ENCODE measurements at regions not wholly inside any gene's neighbourhood (a gene's known extent, or its start where the extent isn't known, plus 50 kb on each side); places are given as distances from the start of the nearest gene placed in this dataset.
A peak's percentile ranks its signal among the peaks of the same experiment; 100 is the strongest.
"Not testable (repeated sequence)": the region's sequence is repeated elsewhere in the genome, so short reads cannot be mapped to it uniquely, and the experiment has no call there.

DNA sequence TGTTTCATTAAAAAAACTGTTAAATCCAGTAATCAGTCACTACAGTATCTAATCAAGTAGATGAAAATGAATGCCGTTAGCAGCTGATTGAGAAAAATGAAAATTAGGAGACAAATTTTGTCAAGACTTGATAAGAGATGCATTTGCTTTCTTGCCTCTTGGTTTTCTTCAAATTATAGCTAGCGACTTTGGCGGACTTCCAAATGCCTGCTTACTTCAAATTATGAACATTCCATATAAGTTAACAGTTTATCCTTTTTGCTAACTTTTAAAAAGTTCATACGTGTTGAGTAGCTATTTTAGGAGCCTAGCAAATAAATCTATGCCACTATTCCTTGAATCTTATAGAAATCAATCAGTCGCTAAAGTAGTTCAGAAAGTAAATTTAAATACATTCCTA, 58.8 kb downstream of the PPP4R3C start:
- ATAC-seq = no peak
- intact Hi-C loops (cut with DNase I) = no loop called here
- DNase-seq (ENCODE audit: low spot score) = no peak

DNA sequence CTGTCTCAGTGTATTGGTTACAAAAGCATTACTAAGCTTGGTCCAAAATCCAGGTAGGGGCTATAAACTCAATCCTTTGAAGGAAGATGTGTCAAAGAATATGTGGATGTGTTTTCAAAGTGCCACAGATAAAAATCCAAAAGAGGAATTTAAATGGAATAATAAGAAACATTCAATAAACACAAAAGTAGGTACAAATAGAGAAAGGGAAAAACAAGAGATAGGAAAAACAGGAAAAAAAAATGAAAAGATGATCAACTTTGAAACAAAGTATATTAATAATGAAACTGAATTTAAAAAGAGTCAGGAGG, 64.0 kb downstream of the PPP4R3C start:
- intact Hi-C loops (cut with DNase I) = no loop called here
- ATAC-seq = no peak
- no peak for DNase-seq (ENCODE audit: low spot score)

DNA sequence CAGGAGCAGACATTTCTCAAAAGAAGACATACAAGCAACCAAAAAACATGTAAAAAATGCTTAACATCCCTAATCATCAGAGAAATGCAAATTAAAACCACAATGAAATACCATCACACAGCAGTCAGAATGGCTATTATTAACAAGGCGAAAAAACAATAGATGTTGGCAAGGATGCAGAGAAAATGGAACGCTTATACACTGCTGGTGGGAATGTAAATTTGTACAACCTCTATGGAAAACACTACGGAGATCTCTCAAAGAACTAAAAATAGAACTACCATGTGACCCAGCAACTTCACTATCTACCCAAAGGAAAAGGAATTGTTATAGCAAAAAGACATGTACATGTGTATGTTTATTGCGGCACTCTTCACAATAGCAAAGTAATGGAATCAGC, 71.5 kb downstream of the PPP4R3C start:
- DNase-seq (ENCODE audit: low spot score) (no peak), ATAC-seq (no peak)
- intact Hi-C loops (cut with DNase I) = no loop called here

DNA sequence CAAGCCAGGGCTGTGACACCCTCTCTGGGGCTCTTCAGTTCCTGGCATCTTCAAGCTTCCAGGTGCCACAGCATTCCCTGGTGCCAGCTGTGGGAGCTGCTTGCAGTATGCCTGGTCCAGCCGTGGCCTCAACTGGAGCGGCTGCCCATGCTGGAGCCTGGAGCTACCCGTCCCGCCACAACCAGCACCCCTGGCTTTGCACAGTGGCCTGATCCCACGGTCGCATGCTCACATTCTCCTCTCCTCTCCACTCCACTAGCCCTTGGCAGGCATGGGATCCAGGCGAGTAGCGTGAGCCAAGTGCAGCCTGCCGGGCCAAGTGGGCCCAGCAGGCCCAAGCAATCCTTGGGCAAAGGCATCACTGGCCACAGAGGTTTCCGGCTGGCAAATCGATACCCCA, 81.7 kb downstream of the PPP4R3C start:
- no peak for DNase-seq (ENCODE audit: low spot score)
- peak; percentile 34 for ATAC-seq
- intact Hi-C loops (cut with DNase I) = no loop called here

DNA sequence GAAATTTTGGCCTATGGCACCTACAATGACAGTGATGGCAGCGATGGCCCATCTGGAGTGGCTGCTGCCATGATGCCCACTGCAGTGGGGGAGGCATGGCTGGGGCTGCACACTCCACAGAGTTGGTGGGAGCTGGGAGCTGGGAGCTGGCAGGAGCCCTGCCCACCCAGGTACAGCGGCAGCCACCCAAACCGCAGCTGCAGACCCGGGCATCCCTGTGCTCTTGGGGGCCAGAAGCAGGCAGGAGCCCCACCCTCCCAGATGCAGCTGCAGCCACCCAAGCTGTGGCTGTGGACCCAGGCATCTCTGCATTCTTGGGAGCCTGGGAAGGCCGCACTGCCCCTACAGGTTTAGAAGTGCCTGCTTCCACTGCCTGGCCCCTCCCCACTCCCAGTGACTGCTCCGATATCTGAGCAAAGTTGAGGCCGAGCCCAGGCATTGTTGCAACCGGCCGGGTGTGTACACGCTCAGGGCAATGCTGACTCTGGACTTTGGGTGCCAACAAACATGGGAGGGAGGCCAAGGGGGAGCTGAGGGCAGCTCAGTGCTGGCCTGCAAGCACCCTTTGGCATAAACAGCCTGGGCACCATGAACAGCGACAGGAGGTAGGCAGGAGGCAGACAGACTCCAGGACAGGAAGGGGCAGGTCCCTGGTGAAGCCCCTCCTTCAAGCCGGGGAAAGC, 82.8 kb downstream of the PPP4R3C start:
- intact Hi-C loops (cut with DNase I) = no loop called here
- ATAC-seq (peak; percentile 52), DNase-seq (ENCODE audit: low spot score) (no peak)

DNA sequence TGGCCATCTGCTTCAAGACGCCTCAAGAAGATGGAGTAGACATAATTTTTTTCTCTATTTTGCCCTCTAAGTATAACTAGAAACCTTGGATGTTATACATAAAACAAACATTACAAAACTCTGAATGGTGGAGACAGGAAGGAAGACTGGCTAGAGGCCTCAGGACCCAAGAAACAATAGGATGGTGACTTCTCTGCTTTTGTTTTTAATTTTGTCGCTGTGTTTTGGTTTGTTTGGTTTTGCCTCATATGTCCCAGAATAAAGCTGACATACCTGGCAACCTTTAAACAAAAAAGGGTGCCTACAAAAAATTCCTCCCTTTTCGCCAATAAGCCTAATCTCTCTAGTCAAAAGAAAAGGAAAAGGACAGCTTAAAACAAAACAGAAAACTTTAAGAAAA, 109.1 kb downstream of the PPP4R3C start:
- intact Hi-C loops (cut with DNase I) = no loop called here
- ATAC-seq (no peak), DNase-seq (ENCODE audit: low spot score) (no peak)

DNA sequence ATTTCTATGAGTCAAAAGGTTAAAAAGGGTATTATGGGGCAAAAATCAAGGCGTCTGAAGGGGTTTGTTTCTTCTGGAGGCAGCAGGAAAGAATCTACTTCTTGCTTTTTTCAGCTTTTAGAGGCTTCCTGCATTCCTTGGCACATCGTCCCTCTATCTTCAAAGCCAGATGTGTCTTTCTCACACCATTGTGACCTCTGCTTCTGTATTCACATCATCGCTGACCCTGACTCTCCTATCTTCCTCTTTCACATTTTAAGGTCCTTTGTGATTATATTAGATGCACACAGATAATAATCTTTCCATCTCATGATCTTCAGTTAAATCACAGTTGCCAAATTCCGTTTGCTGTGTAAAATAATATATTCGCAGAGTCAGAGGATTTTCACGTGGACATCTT, 112.7 kb downstream of the PPP4R3C start:
- ATAC-seq = no peak

DNA sequence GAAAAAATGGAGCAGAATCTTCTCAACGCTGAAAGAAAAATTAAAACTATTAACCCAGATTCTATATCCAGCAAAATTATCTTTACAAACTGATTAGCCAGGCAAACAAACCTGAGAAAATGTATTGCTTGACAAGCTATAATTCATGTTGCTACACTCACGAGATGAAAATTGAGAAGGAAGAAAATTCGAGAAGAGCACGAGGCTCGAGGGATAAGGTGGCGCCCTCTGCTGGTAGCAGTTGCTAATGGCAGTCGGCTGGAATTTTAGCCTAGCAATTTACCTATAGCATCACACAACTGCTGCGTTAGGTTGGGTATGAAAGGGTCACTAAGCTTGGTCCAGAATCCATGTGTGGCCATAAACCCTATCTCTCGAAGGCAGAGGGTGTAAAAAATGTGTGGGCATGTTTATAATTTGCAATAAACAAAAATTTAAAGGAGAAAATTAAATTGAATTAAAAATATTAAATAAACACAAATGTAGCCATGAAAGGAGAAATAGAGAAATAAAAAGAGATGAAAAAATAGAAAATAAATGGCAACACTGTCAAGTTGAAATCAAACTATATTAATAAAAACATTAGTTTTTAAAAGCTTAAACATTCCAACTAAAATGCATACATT, 126.6 kb downstream of the PPP4R3C start:
- intact Hi-C loops (cut with DNase I) = no loop called here
- ATAC-seq = no peak
- peak; percentile 57 for DNase-seq (ENCODE audit: low spot score)

More for the DNA sequence above, 112.7 kb downstream of the PPP4R3C start:
- intact Hi-C loops (cut with DNase I) = no loop called here
- DNase-seq (ENCODE audit: low spot score) = no peak

DNA sequence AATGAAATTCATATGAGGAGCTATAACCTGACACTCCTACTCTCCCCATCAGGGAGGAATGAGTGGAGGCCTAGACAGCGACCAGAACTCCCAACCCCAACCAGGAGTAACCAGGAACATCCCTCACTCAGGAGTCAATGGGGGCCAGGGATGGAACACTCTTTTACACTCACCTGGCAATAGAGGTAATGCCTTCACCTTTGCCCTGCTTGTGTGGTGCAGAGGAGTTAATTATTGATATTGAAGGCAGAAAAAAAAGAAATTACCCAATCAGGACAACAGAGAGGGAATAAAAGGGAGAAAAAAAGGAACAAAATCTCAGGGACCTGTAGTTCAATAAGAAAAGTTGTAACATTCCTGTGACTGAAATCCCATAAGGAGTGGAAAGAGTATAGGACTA, 141.5 kb downstream of the PPP4R3C start:
- ATAC-seq (no peak), DNase-seq (ENCODE audit: low spot score) (no peak)
- intact Hi-C loops (cut with DNase I) = no loop called here

DNA sequence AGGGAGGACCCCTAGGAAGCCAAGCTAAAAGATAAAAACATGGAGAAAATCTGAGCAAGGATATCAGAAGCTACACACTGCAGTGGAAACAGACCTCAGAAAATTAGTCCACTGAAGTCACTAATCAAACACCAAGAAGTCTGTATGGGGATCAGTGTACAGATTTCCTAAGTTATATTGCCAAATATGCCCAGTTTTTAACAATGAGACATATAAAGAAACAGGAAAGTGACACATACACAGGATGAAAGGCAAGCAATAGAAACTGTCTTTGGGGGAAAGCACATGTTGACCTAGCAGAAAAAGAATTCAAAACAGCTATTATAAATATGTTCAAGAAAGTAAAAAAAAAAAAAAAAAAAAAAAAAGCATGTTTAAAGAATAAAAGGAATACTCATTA, 153.7 kb downstream of the PPP4R3C start:
- no peak for DNase-seq (ENCODE audit: low spot score)
- no peak for ATAC-seq
- intact Hi-C loops (cut with DNase I) = no loop called here

DNA sequence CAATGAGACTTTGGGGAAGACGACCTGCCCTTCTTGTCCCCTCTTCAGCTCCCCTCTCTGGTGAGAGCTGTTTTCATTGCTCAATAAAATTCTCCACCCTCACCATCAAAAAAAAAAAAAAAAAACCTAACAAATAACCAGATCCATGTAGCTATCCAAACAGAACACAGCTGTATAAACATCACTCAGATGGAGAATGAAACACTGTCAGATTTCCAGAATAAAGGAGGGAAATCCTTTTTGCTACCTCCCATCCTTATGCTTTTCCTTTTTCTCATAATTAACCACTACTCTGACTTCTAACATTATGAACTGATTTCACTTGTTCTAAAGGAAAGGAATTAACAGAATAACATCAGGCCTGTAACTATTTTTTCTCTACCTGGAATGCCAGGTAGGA, 155.6 kb downstream of the PPP4R3C start:
- ATAC-seq (no peak), DNase-seq (ENCODE audit: low spot score) (no peak)

DNA sequence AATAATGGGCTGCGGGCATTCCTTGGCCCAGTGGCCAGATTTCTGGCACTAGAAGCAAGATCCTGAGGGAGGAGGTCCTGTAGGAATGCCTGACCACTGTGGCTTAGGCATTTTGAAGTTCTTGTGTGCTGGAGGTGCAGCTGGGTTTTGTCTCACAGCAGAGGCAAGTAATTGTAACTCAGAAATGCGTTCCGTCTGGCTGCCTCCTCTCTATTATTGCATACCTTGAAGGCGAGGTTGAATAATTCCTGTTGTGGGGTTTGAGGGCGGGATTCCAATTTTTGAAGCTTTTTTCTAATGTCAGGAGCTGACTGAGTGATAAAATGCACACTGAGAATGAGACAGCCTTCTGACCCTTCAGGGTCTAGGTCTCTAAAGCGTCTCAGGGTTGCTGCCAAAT, 170.6 kb downstream of the PPP4R3C start:
- ATAC-seq; intact Hi-C loops (cut with DNase I); DNase-seq (ENCODE audit: low spot score): not testable (repeated sequence)

More for the DNA sequence above, 155.6 kb downstream of the PPP4R3C start:
- intact Hi-C loops (cut with DNase I) = no loop called here

DNA sequence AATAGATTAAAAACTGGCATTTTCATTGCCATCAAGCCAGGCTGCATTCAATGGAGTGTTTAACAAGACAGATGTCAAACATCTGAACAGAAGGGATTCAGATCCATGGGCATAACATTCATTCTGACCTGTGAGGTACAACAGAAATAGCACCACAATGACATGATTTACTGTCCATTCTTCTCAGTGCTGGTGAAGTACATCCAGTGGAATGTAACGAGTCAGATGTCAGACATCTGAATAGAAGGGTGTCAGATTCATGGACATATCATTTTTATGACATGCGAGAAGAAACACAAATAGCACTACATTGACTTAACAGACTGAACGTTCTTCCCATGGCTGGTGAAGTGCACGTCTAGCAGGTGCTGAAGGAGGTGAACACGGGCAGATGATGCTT, 186.4 kb downstream of the PPP4R3C start:
- ATAC-seq (no peak), DNase-seq (ENCODE audit: low spot score) (no peak)
- intact Hi-C loops (cut with DNase I) = no loop called here

DNA sequence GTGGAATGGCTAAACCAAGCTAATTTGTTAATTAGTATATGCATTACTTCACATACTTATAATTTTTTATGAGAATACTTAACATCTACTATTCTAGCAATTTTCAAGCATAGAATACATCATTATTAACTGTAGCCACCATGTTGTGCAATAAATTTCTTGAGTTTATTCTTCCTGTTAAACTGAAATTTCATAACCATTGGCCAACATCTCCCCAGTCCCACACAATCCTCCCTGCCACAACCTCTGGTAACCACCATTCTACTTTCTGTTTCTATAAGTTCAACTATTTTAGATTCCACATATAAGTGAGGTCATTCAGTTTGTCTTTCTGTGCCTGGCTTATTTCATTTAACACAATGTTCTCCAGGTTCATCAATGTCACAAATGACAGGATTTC, 208.5 kb downstream of the PPP4R3C start:
- DNase-seq (ENCODE audit: low spot score) (no peak), ATAC-seq (no peak)

DNA sequence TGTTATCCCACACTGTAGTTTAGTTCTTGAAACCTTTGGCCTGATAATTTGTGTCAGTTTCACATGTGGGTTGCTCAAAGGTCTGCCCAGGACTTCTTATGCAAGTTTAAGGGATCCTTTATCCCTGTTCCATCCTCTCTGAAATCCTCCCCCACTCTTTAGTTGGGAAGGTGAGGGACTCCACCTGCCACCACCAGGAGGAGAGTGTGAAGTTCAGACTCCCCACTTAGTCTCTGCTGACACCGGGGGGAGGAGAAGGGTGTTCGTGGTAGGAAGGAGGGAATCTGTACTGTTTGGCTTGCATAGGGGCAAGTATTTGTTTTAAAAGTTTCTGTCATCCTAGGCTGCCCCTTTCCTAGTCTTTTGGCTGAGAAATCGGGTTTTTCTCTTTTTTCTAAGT, 211.8 kb downstream of the PPP4R3C start:
- ATAC-seq (no peak), DNase-seq (ENCODE audit: low spot score) (no peak)
- intact Hi-C loops (cut with DNase I) = no loop called here

More for the DNA sequence above, 208.5 kb downstream of the PPP4R3C start:
- intact Hi-C loops (cut with DNase I) = no loop called here

DNA sequence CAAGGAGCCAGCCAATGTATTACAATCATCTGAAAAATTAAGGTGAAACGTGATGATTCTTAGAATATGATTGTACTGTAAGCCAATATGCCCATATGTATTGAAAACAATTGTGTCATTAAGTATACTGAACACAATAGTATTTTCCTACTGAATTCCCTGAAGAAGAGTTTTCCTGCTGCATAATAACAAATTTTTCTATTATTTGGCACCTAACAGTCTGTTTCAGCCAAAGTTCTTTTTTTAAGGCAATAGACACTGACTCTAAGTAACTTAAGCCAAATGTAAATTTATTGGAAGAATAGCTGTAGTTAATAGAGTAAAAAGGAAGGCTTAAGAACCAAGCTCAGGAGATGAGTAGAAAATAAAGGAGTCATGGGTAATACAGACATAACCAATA, 220.6 kb downstream of the PPP4R3C start:
- intact Hi-C loops (cut with DNase I) = no loop called here
- no peak for ATAC-seq
- DNase-seq (ENCODE audit: low spot score) = no peak

DNA sequence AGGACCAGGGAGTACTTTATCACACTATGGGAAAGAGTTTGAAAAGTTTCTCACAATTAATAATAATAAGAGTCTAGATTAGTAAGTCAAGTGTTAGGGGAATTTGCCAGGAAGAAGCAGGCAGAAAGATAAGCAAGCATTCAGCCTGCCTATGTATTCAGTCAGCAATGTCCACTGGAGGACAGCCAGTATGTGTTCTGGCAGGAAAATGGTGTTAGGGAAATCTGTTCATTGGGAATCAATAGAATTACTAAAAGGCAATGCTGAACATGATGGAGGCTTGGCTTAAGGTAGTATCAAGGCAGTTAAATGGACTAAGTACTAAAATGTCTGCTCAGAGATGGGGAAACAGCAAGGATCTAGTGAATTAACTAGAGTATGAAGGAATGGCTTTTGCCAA, 221.2 kb downstream of the PPP4R3C start:
- no peak for DNase-seq (ENCODE audit: low spot score)
- ATAC-seq = no peak
- intact Hi-C loops (cut with DNase I) = no loop called here

DNA sequence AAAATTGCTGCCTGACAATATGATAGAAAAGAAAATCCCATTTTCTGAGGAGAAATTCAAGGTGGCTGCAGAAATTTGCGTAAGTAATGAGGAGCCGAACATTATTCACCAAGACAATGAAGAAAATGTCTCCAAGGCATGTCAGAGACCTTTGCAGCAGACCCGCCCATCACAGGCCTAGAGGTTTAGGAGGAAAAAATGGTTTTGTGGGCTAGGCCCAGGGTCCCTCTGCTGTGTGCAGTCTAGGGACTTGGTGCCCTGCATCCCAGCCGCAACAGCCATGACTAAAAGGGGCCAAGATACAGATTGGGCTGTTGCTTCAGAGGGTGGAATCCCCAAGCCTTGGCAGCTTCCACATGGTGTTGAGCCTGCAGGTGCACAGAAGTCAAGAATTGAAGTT, 223.1 kb downstream of the PPP4R3C start:
- intact Hi-C loops (cut with DNase I); ATAC-seq; DNase-seq (ENCODE audit: low spot score): not testable (repeated sequence)

DNA sequence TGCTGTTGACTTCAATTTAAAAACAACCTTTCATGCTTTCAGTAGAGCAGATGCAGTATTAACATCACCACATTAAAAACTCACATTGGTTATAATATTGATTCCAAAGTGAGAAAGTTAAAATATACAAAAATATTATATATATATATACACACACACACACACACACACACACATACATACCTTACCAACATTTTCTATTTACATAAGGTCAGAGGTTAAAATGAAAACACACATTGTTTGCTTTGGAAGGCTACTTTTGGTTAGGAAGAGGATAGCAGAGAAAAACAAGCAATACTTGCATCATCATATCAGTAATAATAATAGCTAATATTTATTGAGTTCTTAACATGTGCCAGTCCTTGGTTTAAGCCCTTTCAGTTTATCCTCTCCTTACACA, 226.5 kb downstream of the PPP4R3C start:
- no peak for DNase-seq (ENCODE audit: low spot score)
- intact Hi-C loops (cut with DNase I) = no loop called here
- ATAC-seq = no peak

DNA sequence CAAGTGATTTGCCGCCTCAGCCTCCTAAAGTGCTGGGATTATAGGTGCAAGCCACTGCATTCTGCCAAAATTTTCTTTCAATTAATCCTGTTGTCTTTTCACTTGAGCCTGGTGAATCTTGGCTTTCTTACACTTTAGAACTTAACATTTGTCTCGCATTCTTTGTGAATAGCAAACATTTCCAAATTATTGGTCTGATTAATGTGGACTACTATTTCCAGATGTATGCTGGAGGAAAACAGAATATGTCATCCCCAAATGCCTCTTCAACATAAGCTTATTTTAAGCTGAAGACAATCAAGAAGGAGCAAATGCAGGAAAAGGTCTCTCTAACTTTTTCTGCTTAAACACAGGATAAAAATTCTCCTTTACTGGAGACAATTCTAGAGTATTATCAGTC, 233.4 kb downstream of the PPP4R3C start:
- intact Hi-C loops (cut with DNase I) = no loop called here
- DNase-seq (ENCODE audit: low spot score) = no peak

DNA sequence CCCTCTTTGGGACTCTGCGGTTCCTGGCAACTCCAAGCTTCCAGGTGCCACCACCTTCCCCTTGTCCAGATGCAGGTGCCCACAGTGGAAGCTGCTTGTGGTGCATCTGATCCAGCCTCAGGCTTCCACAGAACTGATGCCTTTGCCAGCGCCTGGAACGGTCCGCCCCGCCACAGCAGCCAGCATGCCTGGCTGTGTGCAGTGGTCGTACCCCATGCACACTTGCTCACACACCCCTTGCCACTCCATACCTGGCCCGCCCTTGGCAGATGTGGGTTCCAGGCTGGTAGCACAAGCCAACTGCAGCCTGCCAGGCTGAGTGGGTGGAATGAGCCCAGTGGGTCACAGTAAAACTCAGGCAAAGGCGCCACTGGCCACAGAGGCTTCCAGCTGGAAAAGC, 240.5 kb downstream of the PPP4R3C start:
- ATAC-seq (no peak), DNase-seq (ENCODE audit: low spot score) (no peak)
- intact Hi-C loops (cut with DNase I) = no loop called here

More for the DNA sequence above, 233.4 kb downstream of the PPP4R3C start:
- ATAC-seq = no peak
